ENCODE measurements at regions not wholly inside any gene's neighbourhood (a gene's known extent, or its start where the extent isn't known, plus 50 kb on each side); places are given as distances from the start of the nearest gene placed in this dataset.

DNA sequence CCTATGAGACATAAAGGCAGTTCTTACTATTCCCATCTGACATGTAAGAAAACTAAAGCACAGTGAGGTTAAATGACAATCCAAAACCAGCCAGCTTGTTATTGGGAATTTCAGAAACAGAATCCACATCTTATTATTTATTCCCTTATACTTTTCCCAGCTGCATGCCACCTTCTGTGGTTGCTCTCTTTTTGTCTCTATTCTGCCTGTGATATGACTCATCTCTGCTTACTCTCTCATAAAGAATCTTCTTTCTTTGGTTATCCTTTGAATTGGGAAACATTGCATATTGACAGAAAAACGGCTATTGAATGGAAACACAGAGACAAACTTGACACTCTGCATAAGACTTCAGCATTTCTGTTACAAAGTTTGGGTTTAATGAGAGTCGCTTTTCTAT lies 183.2 kb downstream of the TLR4 start:
- no peaks in the 10 kb centered on the region for H3K4me1 ChIP-seq
- H3K4me3 ChIP-seq, result no peak overlapping the region
- no peak overlapping the region for H3K27ac ChIP-seq
- TF ChIP-seq POLR2A (IDR thresholded peaks at IDR 0.05), result no peak
- TF ChIP-seq, protein P1, sequence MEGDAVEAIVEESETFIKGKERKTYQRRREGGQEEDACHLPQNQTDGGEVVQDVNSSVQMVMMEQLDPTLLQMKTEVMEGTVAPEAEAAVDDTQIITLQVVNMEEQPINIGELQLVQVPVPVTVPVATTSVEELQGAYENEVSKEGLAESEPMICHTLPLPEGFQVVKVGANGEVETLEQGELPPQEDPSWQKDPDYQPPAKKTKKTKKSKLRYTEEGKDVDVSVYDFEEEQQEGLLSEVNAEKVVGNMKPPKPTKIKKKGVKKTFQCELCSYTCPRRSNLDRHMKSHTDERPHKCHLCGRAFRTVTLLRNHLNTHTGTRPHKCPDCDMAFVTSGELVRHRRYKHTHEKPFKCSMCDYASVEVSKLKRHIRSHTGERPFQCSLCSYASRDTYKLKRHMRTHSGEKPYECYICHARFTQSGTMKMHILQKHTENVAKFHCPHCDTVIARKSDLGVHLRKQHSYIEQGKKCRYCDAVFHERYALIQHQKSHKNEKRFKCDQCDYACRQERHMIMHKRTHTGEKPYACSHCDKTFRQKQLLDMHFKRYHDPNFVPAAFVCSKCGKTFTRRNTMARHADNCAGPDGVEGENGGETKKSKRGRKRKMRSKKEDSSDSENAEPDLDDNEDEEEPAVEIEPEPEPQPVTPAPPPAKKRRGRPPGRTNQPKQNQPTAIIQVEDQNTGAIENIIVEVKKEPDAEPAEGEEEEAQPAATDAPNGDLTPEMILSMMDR (IDR thresholded peaks at IDR 0.05), result no peak
- no peaks in the 10 kb centered on the region for H3K27me3 ChIP-seq
- DNase-seq (no peak), ATAC-seq (no peak)
- no peaks in the 10 kb centered on the region for H3K9me3 ChIP-seq
- intact Hi-C loops (cut with DNase I), result no loop called here
- no peaks in the 10 kb centered on the region for H3K36me3 ChIP-seq
- WGBS, 4 donors, result 74 to 84% (median 78%) methylated on average over 2 of the region's 2 CpGs

DNA sequence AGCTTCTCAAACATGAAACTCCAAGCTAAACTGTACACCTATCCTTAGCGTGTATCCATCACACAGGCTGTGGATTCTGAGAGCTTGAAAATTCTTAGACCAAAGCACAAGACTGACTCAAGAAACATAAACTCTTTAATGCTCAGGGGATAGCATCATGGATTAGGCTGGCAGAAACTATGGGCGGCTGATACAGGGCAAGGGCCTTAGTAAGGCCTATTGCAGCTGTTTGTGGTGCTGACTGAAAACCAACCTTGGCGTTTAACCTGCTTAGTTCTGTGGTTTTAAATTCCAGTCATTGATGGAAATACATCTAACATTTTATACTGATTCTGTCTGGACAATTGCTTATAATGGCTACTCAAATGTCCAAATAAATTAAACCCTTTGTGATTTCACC lies 183.7 kb downstream of the TLR4 start:
- no peak for DNase-seq
- TF ChIP-seq, protein P1 (IDR thresholded peaks at IDR 0.05), result no peak
- TF ChIP-seq POLR2A (IDR thresholded peaks at IDR 0.05), result no peak
- intact Hi-C loops (cut with DNase I), result no loop called here
- WGBS, 4 donors, result 82 to 89% (median 88%) methylated on average over 3 of the region's 3 CpGs
- Histone ChIP-seq H3K27me3 (no peaks in the 10 kb centered on the region), H3K36me3 (no peaks in the 10 kb centered on the region), H3K4me1 (no peaks in the 10 kb centered on the region), H3K9me3 (no peaks in the 10 kb centered on the region), H3K27ac (no peak overlapping the region), H3K4me3 (no peak overlapping the region)
- no peak for ATAC-seq

DNA sequence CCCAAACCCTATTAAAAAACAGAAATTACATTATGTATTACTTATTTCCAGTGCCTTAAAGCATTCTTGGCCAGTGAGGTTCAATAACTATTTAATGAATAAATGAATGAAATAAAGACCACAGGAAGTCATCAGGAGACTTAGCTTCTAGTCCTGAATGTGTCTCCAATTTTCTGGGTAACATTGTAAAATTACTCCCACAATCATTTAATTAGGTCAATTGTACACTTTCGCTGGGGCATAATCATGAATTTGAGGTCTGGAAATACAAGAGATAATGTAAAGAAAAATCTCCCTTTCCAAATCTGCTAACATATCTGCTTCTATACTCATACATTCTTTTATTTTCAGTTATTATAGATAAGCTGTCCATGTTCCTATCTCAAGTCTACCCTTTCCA lies 199.2 kb downstream of the TLR4 start:
- no peaks in the 10 kb centered on the region for H3K27me3 ChIP-seq
- intact Hi-C loops (cut with DNase I), result no loop called here
- H3K4me1 ChIP-seq, result no peaks in the 10 kb centered on the region
- DNase-seq, result no peak
- no peaks in the 10 kb centered on the region for H3K36me3 ChIP-seq
- no peak overlapping the region for H3K4me3 ChIP-seq
- H3K27ac ChIP-seq, result no peak overlapping the region
- WGBS, 4 donors, result 86 to 97% (median 91%) methylated on average over 1 of the region's 1 CpG
- H3K9me3 ChIP-seq, result no peaks in the 10 kb centered on the region
- TF ChIP-seq POLR2A (IDR thresholded peaks at IDR 0.05), result no peak
- TF ChIP-seq, protein P1 (IDR thresholded peaks at IDR 0.05), result no peak
- ATAC-seq, result no peak

DNA sequence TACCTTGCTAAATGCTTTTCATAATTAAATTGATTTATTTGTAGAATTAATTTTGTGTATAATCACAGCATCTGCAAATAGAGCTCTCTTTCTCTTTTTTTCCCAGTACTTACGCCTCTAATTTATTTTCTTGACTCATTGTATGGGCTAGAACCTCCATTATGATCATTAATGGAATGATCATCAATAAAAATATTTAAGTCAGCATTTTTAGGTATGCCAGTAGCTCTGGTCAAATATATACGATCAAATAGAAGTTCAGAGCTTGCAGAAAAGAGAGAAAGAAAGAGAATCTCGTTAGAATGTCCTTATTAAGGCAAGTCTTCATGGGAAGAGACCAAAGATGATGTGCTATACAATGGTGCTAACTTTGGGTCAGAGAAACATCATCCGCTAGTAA lies 202.6 kb downstream of the TLR4 start:
- WGBS, 4 donors, result 51 to 68% (median 65%) methylated on average over 4 of the region's 4 CpGs
- Histone ChIP-seq H3K27me3 (no peaks in the 10 kb centered on the region), H3K4me3 (no peak overlapping the region), H3K36me3 (no peaks in the 10 kb centered on the region), H3K9me3 (peaks cover 0 to 21% (median 5%) of the 10 kb centered on the region in 12 donors), H3K4me1 (no peaks in the 10 kb centered on the region), H3K27ac (no peak overlapping the region)
- intact Hi-C loops (cut with DNase I), result no loop called here
- no peak for ATAC-seq
- TF ChIP-seq, protein P1 (IDR thresholded peaks at IDR 0.05), result no peak
- TF ChIP-seq POLR2A (IDR thresholded peaks at IDR 0.05), result no peak
- no peak for DNase-seq
